Aorta (tissue), 5 donors: ENCODE measurements at regions not wholly inside any gene's neighbourhood (a gene's known extent, or its start where the extent isn't known, plus 50 kb on each side); places are given as distances from the start of the nearest gene placed in this dataset.
"Not testable (repeated sequence)": the region's sequence is repeated elsewhere in the genome, so short reads cannot be mapped to it uniquely, and the experiment has no call there.

Source experiments
- ATAC-seq: fragments of 200-7000 bp; cut with Tn5 transposase; one replicate; pipeline ENCODE4 v1.9.1; 2022; ENCODE audit warnings: moderate library complexity; ENCODE audit not compliant: low FRiP score
- DNase-seq, 2 donors: peaks; one replicate each; pipeline ENCODE4 v3.0.0-alpha.2; 2020
- H3K27ac ChIP-seq, 2 donors: one replicate each; pipeline ENCODE4 v1.5.1; 2013; ENCODE audit warnings: low read length in 2 of 2, mild to moderate bottlenecking in 2 of 2, moderate library complexity in 2 of 2, control low read depth in 1 of 2, inconsistent platforms in 1 of 2, low read depth in 1 of 2
- H3K27me3 ChIP-seq, 2 donors: one replicate each; pipeline ENCODE4 v1.6.1; 2013; ENCODE audit warnings: control low read depth in 1 of 2, low read length in 1 of 2, mild to moderate bottlenecking in 1 of 2, moderate library complexity in 1 of 2; ENCODE audit not compliant: insufficient read depth in 2 of 2, control insufficient read depth in 1 of 2
- H3K36me3 ChIP-seq, 2 donors: one replicate each; pipeline ENCODE4 v1.6.1; 2013; ENCODE audit warnings: control low read depth in 1 of 2, low read length in 1 of 2, mild to moderate bottlenecking in 1 of 2; ENCODE audit not compliant: insufficient read depth in 2 of 2, control insufficient read depth in 1 of 2
- H3K4me1 ChIP-seq, 2 donors: one replicate each; pipeline ENCODE4 v1.6.1; 2013; ENCODE audit warnings: low read length in 2 of 2, control low read depth in 1 of 2, mild to moderate bottlenecking in 1 of 2, moderate library complexity in 1 of 2; ENCODE audit not compliant: insufficient read depth in 2 of 2, control insufficient read depth in 1 of 2
- H3K4me3 ChIP-seq, 2 donors: one replicate each; pipeline ENCODE4 v1.5.1; 2013; ENCODE audit warnings: low read length in 2 of 2, control low read depth in 1 of 2, mild to moderate bottlenecking in 1 of 2
- H3K9me3 ChIP-seq: one replicate; pipeline ENCODE4 v1.6.1; 2013; ENCODE audit warnings: mild to moderate bottlenecking, low read length; ENCODE audit not compliant: control insufficient read depth
- WGBS, 2 donors: extraction: QIAGEN DNeasy Blood & Tissue Kit; methylation state at CpG; one replicate each; pipeline ENCODE4 v1.1.7; 2013; 5-methylcytosine and 5-hydroxymethylcytosine counted together
- intact Hi-C, 2 donors: fragments of 100-400 bp; cut with DNase I; formaldehyde crosslinking; loops; one replicate each; pipeline versions ENCODE4 v1.14.2 to v1.15.0; 2022
- donor health status: healthy with polysubstance abuse.
- donor health status: Bipolar disorder and iron deficiency.
- donor health status: DM: no; HTN: no; CAD: no.
- donor health status: DM: no; HTN: no; CAD: no.
- donor health status: DM: yes; HTN: yes; CAD: no.

- intact Hi-C loops, H3K36me3 ChIP-seq, H3K27ac ChIP-seq, H3K4me3 ChIP-seq, H3K4me1 ChIP-seq, H3K27me3 ChIP-seq, DNase-seq, ATAC-seq, H3K9me3 ChIP-seq: not testable (repeated sequence)
- 88 to 97% methylated on average over 4 of the region's 4 CpGs for WGBS, 2 donors
Measured at GRCh38 chr1:83208540-83208939, 790.4 kb downstream of the TTLL7 start.

- ATAC-seq, intact Hi-C loops, H3K4me3 ChIP-seq, H3K4me1 ChIP-seq, H3K27me3 ChIP-seq, DNase-seq, H3K9me3 ChIP-seq, H3K36me3 ChIP-seq, H3K27ac ChIP-seq: not testable (repeated sequence)
- WGBS, 2 donors, result 48 to 71% methylated on average over 1 of the region's 1 CpG
Measured at GRCh38 chr1:83194610-83195009, 804.3 kb downstream of the TTLL7 start.

GRCh38 chr1:83182033-83182728 is 816.8 kb downstream of the TTLL7 start:
- H3K27ac ChIP-seq, DNase-seq, H3K9me3 ChIP-seq, H3K4me3 ChIP-seq, ATAC-seq, intact Hi-C loops, H3K36me3 ChIP-seq, H3K27me3 ChIP-seq, H3K4me1 ChIP-seq: not testable (repeated sequence)
- 84 to 88% methylated on average over 18 to 26 of the region's 26 CpGs for whole genome bisulfite sequencing, 2 donors

GRCh38 chr1:83180621-83181020 is 818.3 kb downstream of the TTLL7 start:
- H3K4me1 ChIP-seq, H3K4me3 ChIP-seq, ATAC-seq, H3K9me3 ChIP-seq, H3K36me3 ChIP-seq, H3K27me3 ChIP-seq, intact Hi-C loops, DNase-seq, H3K27ac ChIP-seq: not testable (repeated sequence)
- WGBS, 2 donors, result 58 to 68% methylated on average over 3 of the region's 3 CpGs

- intact Hi-C loops, H3K36me3 ChIP-seq, H3K4me3 ChIP-seq, H3K27me3 ChIP-seq, DNase-seq, H3K27ac ChIP-seq, ATAC-seq, H3K9me3 ChIP-seq, H3K4me1 ChIP-seq: not testable (repeated sequence)
- 74 to 92% methylated on average over 8 to 9 of the region's 9 CpGs for WGBS, 2 donors
Measured at GRCh38 chr1:83167634-83168033, 831.3 kb downstream of the TTLL7 start.

GRCh38 chr1:83163879-83164475 is 835.0 kb downstream of the TTLL7 start:
- DNase-seq, ATAC-seq, H3K27me3 ChIP-seq, H3K27ac ChIP-seq, H3K9me3 ChIP-seq, intact Hi-C loops, H3K4me1 ChIP-seq, H3K36me3 ChIP-seq, H3K4me3 ChIP-seq: not testable (repeated sequence)
- 67 to 74% methylated on average over 3 of the region's 3 CpGs for WGBS, 2 donors

GRCh38 chr1:83158924-83159323 is 840.0 kb downstream of the TTLL7 start:
- H3K4me1 ChIP-seq, H3K9me3 ChIP-seq, ATAC-seq, H3K27me3 ChIP-seq, H3K36me3 ChIP-seq, H3K4me3 ChIP-seq, intact Hi-C loops, DNase-seq, H3K27ac ChIP-seq: not testable (repeated sequence)
- WGBS, 2 donors, result no CpG with 5 or more reads among the region's 1 CpG

GRCh38 chr1:83154306-83154705 is 844.6 kb downstream of the TTLL7 start:
- DNase-seq, H3K36me3 ChIP-seq, H3K9me3 ChIP-seq, ATAC-seq, H3K4me1 ChIP-seq, intact Hi-C loops, H3K27me3 ChIP-seq, H3K27ac ChIP-seq, H3K4me3 ChIP-seq: not testable (repeated sequence)
- WGBS, 2 donors, result 85 to 95% methylated on average over 1 of the region's 1 CpG
